CD14-positive monocyte (primary cell): ENCODE measurements at regions not wholly inside any gene's neighbourhood (a gene's known extent, or its start where the extent isn't known, plus 50 kb on each side); places are given as distances from the start of the nearest gene placed in this dataset.

Source experiments
- DNase-seq, 3 donors: peaks; one replicate each; pipeline ENCODE4 v3.0.0-alpha.2; 2011 to 2022
- H2AFZ ChIP-seq: 2 replicates; pipeline ENCODE4 v1.6.0; 2012; ENCODE audit warnings: mild to moderate bottlenecking, low read depth, low read length, inconsistent platforms; ENCODE audit not compliant: insufficient read depth, poor library complexity, severe bottlenecking
- H3K27ac ChIP-seq, 2 donors: 1 replicate in 1 of 2; 2 replicates in 1 of 2; pipeline ENCODE4 v1.5.1; 2012 to 2013; ENCODE audit warnings: low read length in 2 of 2, control low read depth in 1 of 2, inconsistent platforms in 1 of 2, low read depth in 1 of 2, mild to moderate bottlenecking in 1 of 2
- H3K27me3 ChIP-seq, 2 donors: one replicate each; pipeline versions ENCODE4 v1.6.0 to v1.6.1; 2011 to 2013; ENCODE audit warnings: low read length in 2 of 2; ENCODE audit not compliant: control insufficient read depth in 2 of 2, insufficient read depth in 2 of 2
- H3K36me3 ChIP-seq, 2 donors: replicated peaks in 1 of 2; 1 replicate in 1 of 2; 2 replicates in 1 of 2; pipeline versions ENCODE4 v1.5.1 to v1.6.1; 2012 to 2013; ENCODE audit warnings: low read length in 2 of 2, control low read depth in 1 of 2, inconsistent platforms in 1 of 2, mild to moderate bottlenecking in 1 of 2; ENCODE audit not compliant: insufficient read depth in 2 of 2, control insufficient read depth in 1 of 2
- H3K4me1 ChIP-seq, 2 donors: 1 replicate in 1 of 2; 2 replicates in 1 of 2; pipeline versions ENCODE4 v1.5.1 to v1.6.1; 2012 to 2013; ENCODE audit warnings: low read length in 2 of 2, control low read depth in 1 of 2, inconsistent platforms in 1 of 2, mild to moderate bottlenecking in 1 of 2, moderate library complexity in 1 of 2; ENCODE audit not compliant: insufficient read depth in 2 of 2, control insufficient read depth in 1 of 2
- H3K4me2 ChIP-seq: replicated peaks from 2 replicates; pipeline ENCODE3; 2012; ENCODE audit warnings: low read length, moderate library complexity, mild to moderate bottlenecking; ENCODE audit not compliant: poor library complexity, severe bottlenecking; ENCODE audit errors: extremely low read depth
- H3K4me3 ChIP-seq, 3 experiments: fragments of 200-600 bp in 1 of 3; sonication (generic) in 1 of 3; replicated peaks in 1 of 3; 1 replicate in 2 of 3; 2 replicates in 1 of 3; pipeline ENCODE4 v1.5.1; 2011 to 2013; ENCODE audit warnings: low read length in 3 of 3, mild to moderate bottlenecking in 3 of 3, control low read depth in 2 of 3, low read depth in 2 of 3, inconsistent platforms in 1 of 3, moderate library complexity in 1 of 3
- H3K79me2 ChIP-seq: 2 replicates; pipeline ENCODE4 v1.6.0; 2012; ENCODE audit warnings: mild to moderate bottlenecking, control low read depth, inconsistent platforms, low read length, moderate library complexity; ENCODE audit not compliant: insufficient read depth
- H3K9ac ChIP-seq: 2 replicates; pipeline ENCODE4 v1.6.0; 2017; ENCODE audit warnings: low read length, mild to moderate bottlenecking; ENCODE audit not compliant: insufficient read depth, poor library complexity, severe bottlenecking
- H3K9me3 ChIP-seq, 2 donors: replicated peaks in 1 of 2; 1 replicate in 1 of 2; 2 replicates in 1 of 2; pipeline versions ENCODE4 v1.5.1 to v1.6.1; 2012 to 2013; ENCODE audit warnings: low read length in 2 of 2, control low read depth in 1 of 2; ENCODE audit not compliant: control insufficient read depth in 1 of 2, insufficient read depth in 1 of 2
- H4K20me1 ChIP-seq: 2 replicates; pipeline ENCODE4 v1.6.0; 2012; ENCODE audit warnings: mild to moderate bottlenecking, low read length, control low read depth, moderate library complexity; ENCODE audit not compliant: insufficient read depth
- H3K27ac Mint-ChIP-seq, 7 donors: one replicate each; pipeline ENCODE4 v1.8.0; 2020; ENCODE audit warnings: mild to moderate bottlenecking in 7 of 7, mixed read lengths in 7 of 7, moderate library complexity in 6 of 7, inconsistent platforms in 2 of 7
- H3K27me3 Mint-ChIP-seq, 3 donors: one replicate each; pipeline ENCODE4 v1.8.0; 2021 to 2022; ENCODE audit warnings: low read depth in 3 of 3, mild to moderate bottlenecking in 3 of 3, mixed read lengths in 3 of 3, moderate library complexity in 3 of 3, inconsistent platforms in 1 of 3
- H3K36me3 Mint-ChIP-seq, 2 donors: one replicate each; pipeline ENCODE4 v1.8.0; 2020; ENCODE audit warnings: mixed read lengths in 2 of 2, inconsistent platforms in 1 of 2, mild to moderate bottlenecking in 1 of 2
- H3K4me1 Mint-ChIP-seq: one replicate; pipeline ENCODE4 v1.8.0; 2020; ENCODE audit warnings: mild to moderate bottlenecking, mixed read lengths
- H3K4me3 Mint-ChIP-seq, 2 donors: one replicate each; pipeline ENCODE4 v1.8.0; 2020; ENCODE audit warnings: mild to moderate bottlenecking in 2 of 2, mixed read lengths in 2 of 2, moderate library complexity in 1 of 2
- H3K9me3 Mint-ChIP-seq, 7 donors: one replicate each; pipeline ENCODE4 v1.8.0; 2020 to 2022; ENCODE audit warnings: mixed read lengths in 7 of 7, mild to moderate bottlenecking in 6 of 7, moderate library complexity in 6 of 7, inconsistent platforms in 2 of 7
- WGBS: methylation state at CpG from one replicate; pipeline ENCODE4 v1.1.5; 2013; ENCODE audit warnings: missing lambda C conversion rate; ENCODE audit not compliant: insufficient coverage; 5-methylcytosine and 5-hydroxymethylcytosine counted together
- intact Hi-C, 2 donors: fragments of 100-400 bp; cut with micrococcal nuclease; formaldehyde crosslinking; loops; one replicate each; pipeline versions ENCODE4 v1.15.0 to v1.15.1; 2023
- TF ChIP-seq, protein P1 (sequence below): fragments of 200-600 bp; IDR thresholded peaks from one replicate; pipeline ENCODE4 v1.8.0; 2022; ENCODE audit warnings: antibody characterized with exemption, mild to moderate bottlenecking

DNA sequence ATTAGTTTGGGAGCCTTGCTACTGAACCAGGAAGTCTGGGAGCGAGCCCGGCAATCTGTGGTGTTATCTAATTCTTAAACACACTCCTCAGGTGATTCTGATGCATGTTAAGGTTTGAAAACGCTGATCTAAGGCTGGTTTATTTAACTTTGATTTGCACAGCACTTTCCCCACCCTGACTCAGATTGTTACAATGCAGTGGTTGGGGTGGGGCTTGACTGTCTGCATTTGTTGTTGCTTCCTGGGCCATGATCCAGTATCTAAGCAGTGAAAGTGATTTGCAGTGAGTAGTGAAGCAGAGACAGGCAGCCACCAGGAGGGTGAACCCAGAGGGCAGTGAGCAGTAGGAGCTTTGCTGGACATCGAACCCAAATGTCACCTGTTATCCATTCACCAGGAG, 81.6 kb upstream of the ARGLU1 start:
- intact Hi-C loops, result no loop called here
- H3K4me2 ChIP-seq, result no peak overlapping the region
- H3K4me1 Mint-ChIP-seq, result no peaks in the 10 kb centered on the region

DNA sequence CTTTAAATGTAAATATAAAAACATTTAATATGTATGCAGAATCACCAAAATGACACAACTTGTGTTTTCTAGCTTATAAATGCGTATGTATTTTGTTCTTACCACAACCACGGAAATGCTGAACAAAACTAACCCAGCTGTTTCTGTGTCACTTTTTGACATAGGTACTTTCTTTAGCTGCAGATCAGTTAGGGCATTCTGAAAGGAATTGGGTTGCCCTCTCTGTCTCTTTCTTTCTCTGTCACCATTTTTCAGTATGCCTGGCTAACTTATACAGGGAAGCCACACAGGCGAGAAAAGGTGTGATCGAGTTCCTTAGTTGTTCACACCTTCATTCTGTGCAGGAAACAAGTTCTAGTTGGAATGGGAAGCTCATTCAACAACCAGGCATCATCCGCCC, 72.6 kb upstream of the ARGLU1 start:
- no CpG with 5 or more reads among the region's 5 CpGs for WGBS
- no peaks in the 10 kb centered on the region for H3K36me3 Mint-ChIP-seq

More for the DNA sequence above, 81.6 kb upstream of the ARGLU1 start:
- peaks cover 3 to 16% (median 11%) of the 10 kb centered on the region in 7 donors for H3K9me3 Mint-ChIP-seq
- no peak overlapping the region for H3K4me3 Mint-ChIP-seq
- WGBS, result no CpG with 5 or more reads among the region's 4 CpGs
- Histone ChIP-seq H3K79me2 (no peaks in the 10 kb centered on the region), H3K36me3 (no peaks in the 10 kb centered on the region), H3K27me3 (no peaks in the 10 kb centered on the region), H4K20me1 (no peaks in the 10 kb centered on the region), H3K4me1 (no peaks in the 10 kb centered on the region), H3K27ac (no peak overlapping the region), H3K9ac (no peak overlapping the region), H2AFZ (no peak overlapping the region), H3K9me3 (peaks cover 0 to 5% of the 10 kb centered on the region in 2 donors), H3K4me3 (no peak overlapping the region)
- no peak for DNase-seq
- H3K36me3 Mint-ChIP-seq, result no peaks in the 10 kb centered on the region
- H3K27ac Mint-ChIP-seq, result no peak overlapping the region
- H3K27me3 Mint-ChIP-seq, result peaks cover 0 to 1% (median 0%) of the 10 kb centered on the region in 3 donors
- TF ChIP-seq, protein P1, sequence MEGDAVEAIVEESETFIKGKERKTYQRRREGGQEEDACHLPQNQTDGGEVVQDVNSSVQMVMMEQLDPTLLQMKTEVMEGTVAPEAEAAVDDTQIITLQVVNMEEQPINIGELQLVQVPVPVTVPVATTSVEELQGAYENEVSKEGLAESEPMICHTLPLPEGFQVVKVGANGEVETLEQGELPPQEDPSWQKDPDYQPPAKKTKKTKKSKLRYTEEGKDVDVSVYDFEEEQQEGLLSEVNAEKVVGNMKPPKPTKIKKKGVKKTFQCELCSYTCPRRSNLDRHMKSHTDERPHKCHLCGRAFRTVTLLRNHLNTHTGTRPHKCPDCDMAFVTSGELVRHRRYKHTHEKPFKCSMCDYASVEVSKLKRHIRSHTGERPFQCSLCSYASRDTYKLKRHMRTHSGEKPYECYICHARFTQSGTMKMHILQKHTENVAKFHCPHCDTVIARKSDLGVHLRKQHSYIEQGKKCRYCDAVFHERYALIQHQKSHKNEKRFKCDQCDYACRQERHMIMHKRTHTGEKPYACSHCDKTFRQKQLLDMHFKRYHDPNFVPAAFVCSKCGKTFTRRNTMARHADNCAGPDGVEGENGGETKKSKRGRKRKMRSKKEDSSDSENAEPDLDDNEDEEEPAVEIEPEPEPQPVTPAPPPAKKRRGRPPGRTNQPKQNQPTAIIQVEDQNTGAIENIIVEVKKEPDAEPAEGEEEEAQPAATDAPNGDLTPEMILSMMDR, result no peak

More for the DNA sequence above, 72.6 kb upstream of the ARGLU1 start:
- Histone ChIP-seq H2AFZ (no peak overlapping the region), H3K79me2 (no peaks in the 10 kb centered on the region), H3K36me3 (no peaks in the 10 kb centered on the region), H3K9ac (no peak overlapping the region), H3K27ac (no peak overlapping the region), H3K4me3 (no peak overlapping the region), H4K20me1 (no peaks in the 10 kb centered on the region), H3K4me2 (no peak overlapping the region), H3K9me3 (no peaks in the 10 kb centered on the region), H3K4me1 (no peaks in the 10 kb centered on the region), H3K27me3 (no peaks in the 10 kb centered on the region)
- no peaks in the 10 kb centered on the region for H3K4me1 Mint-ChIP-seq
- no peak for DNase-seq
- H3K27me3 Mint-ChIP-seq, result peaks cover 0 to 3% (median 0%) of the 10 kb centered on the region in 3 donors
- no peak overlapping the region for H3K4me3 Mint-ChIP-seq
- H3K9me3 Mint-ChIP-seq, result peaks cover 0 to 6% (median 0%) of the 10 kb centered on the region in 7 donors
- intact Hi-C loops, result no loop called here
- TF ChIP-seq, protein P1, result no peak
- H3K27ac Mint-ChIP-seq, result no peak overlapping the region
